A673 (cell line): ENCODE measurements at regions not wholly inside any gene's neighbourhood (a gene's known extent, or its start where the extent isn't known, plus 50 kb on each side); places are given as distances from the start of the nearest gene placed in this dataset.

Experiments
- CTCF ChIP-seq: fragments of 300-800, 200-600 bp; sonication (generic); conservative IDR thresholded peaks from 2 replicates; pipeline ENCODE4 v1.5.1; 2017; ENCODE audit warnings: low read depth, mild to moderate bottlenecking, antibody characterized with exemption, low read length, moderate library complexity, mixed read lengths
- EZH2 ChIP-seq: fragments of 200-600 bp; sonication (generic); IDR thresholded peaks from 2 replicates; pipeline ENCODE4 v1.6.1; 2017; ENCODE audit warnings: borderline replicate concordance, low read depth, mild to moderate bottlenecking, mixed read lengths, antibody characterized with exemption, low read length; ENCODE audit not compliant: poor library complexity, severe bottlenecking

DNA sequence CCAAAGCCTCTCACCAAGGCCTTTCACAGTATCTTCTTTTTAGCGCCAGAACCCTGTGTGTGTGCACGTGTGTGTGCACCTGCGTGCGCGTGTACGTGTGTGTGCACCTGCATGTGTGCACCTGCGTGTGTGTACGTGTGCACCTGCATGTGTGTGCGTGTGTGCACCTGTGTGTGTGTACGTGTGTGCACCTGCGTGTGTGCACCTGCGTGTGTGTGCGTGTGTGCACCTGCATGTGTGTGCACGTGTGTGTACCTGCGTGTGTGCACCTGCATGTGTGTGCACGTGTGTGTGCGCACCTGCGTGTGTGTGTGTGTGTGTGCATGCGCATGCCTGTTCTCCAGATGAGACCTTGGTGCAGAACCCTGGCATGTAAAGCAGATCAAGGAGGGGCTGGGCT is 131.4 kb upstream of the HDAC4 start:
- no peak for TF ChIP-seq CTCF
- TF ChIP-seq EZH2: no peak
